ENCODE measurements at regions not wholly inside any gene's neighbourhood (a gene's known extent, or its start where the extent isn't known, plus 50 kb on each side); places are given as distances from the start of the nearest gene placed in this dataset.

DNA sequence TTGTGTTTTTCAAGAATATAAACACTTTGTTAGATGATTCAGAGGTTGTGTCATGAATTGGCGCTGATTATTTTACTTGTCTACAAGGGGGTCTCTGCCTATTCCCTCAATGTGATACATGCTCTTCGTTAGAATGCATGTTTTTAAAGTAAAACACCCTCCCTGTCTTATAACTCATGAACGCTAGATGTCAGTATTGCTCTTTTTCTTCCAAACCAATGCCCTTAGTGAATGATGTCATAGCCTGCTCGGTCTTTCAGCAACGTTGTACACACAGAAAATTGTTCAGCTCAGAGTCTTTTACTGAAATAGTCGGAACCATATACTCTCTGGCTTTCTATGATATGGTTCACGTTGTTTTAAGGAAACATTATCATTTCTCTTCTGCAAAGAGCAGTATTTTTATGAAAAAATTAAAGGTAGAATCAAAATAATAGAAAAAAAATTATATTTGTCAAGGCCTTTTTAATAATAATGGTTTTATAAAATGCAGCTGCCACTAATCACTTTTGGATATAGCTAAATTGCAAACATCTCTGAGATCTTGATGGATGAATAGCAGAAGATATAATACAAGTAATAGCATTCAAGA is 292.9 kb downstream of the TLL1 start:
- TF ChIP-seq CTCF (IDR thresholded peaks at IDR 0.05; ENCODE audit: insufficient read depth, low read depth, low read length) (peak; percentile 90), EZH2 (IDR thresholded peaks at IDR 0.05; ENCODE audit: insufficient read depth, low read length) (no peak)

All from astrocyte (in vitro differentiated cells and primary cell).